A673 (cell line): ENCODE measurements at regions not wholly inside any gene's neighbourhood (a gene's known extent, or its start where the extent isn't known, plus 50 kb on each side); places are given as distances from the start of the nearest gene placed in this dataset.

ENCODE experiments used
- BruUV-seq: library from RNA; stranded (reverse); fragments of 400-500 nt; replicated peaks from 2 replicates; lab custom pipeline; 2021; lab: Mats Ljungman, UMichigan
- CTCF ChIA-PET: fragments of 300-600 bp; sonication (Branson Sonifier 250); formaldehyde crosslinking; loops from one replicate; lab custom pipeline; 2022; ENCODE audit warnings: antibody characterized with exemption; lab: Charles Lee
- POLR2A ChIA-PET: fragments of 300-600 bp; sonication (Branson Sonifier 250); formaldehyde crosslinking; loops from one replicate; lab custom pipeline; 2022; ENCODE audit warnings: antibody characterized with exemption; ENCODE audit not compliant: low non-redundant PET; lab: Charles Lee
- DNase-seq: peaks from one replicate; pipeline ENCODE4 v3.0.0-alpha.2; 2015; ENCODE audit warnings: low spot score
- H3K27ac ChIP-seq: fragments of 200-600 bp; sonication (generic); 2 replicates; pipeline ENCODE4 v1.5.1; 2016; ENCODE audit warnings: mixed run types, low read depth, mild to moderate bottlenecking, mixed read lengths, antibody characterized with exemption, low read length; ENCODE audit not compliant: poor library complexity, severe bottlenecking
- H3K27me3 ChIP-seq: fragments of 200-600 bp; sonication (generic); replicated peaks from 2 replicates; pipeline ENCODE4 v1.6.1; 2017; ENCODE audit warnings: mixed run types, low read depth, mild to moderate bottlenecking, mixed read lengths, antibody characterized with exemption, low read length; ENCODE audit not compliant: insufficient read depth, poor library complexity
- H3K36me3 ChIP-seq: fragments of 200-600 bp; sonication (generic); 2 replicates; pipeline ENCODE4 v1.6.1; 2016; ENCODE audit warnings: mixed run types, mild to moderate bottlenecking, mixed read lengths, antibody characterized with exemption, low read length; ENCODE audit not compliant: insufficient read depth, poor library complexity, severe bottlenecking
- H3K4me1 ChIP-seq: fragments of 200-600 bp; sonication (generic); 2 replicates; pipeline ENCODE4 v1.6.1; 2017; ENCODE audit warnings: mixed run types, mild to moderate bottlenecking, mixed read lengths, antibody characterized with exemption, low read length; ENCODE audit not compliant: insufficient read depth, poor library complexity, severe bottlenecking
- H3K4me3 ChIP-seq: fragments of 200-600 bp; sonication (generic); 2 replicates; pipeline ENCODE4 v1.5.1; 2016; ENCODE audit warnings: low read depth, mixed run types, mild to moderate bottlenecking, mixed read lengths, low read length; ENCODE audit not compliant: poor library complexity, severe bottlenecking
- H3K9me3 ChIP-seq: fragments of 200-600 bp; sonication (generic); 2 replicates; pipeline ENCODE4 v1.6.1; 2016; ENCODE audit warnings: mixed run types, low read depth, mild to moderate bottlenecking, mixed read lengths, antibody characterized with exemption, low read length; ENCODE audit not compliant: poor library complexity, severe bottlenecking
- EZH2 ChIP-seq: fragments of 200-600 bp; sonication (generic); IDR thresholded peaks from 2 replicates; pipeline ENCODE4 v1.6.1; 2017; ENCODE audit warnings: borderline replicate concordance, low read depth, mild to moderate bottlenecking, mixed read lengths, antibody characterized with exemption, low read length; ENCODE audit not compliant: poor library complexity, severe bottlenecking
- intact Hi-C: fragments of 100-400 bp; cut with micrococcal nuclease; formaldehyde crosslinking; loops from one replicate; pipeline ENCODE4 v1.10.0; 2022; ENCODE audit not compliant: unreplicated experiment
- TF ChIP-seq, protein P1 (sequence below): fragments of 300-800, 200-600 bp; sonication (generic); conservative IDR thresholded peaks from 2 replicates; pipeline ENCODE4 v1.5.1; 2017; ENCODE audit warnings: low read depth, mild to moderate bottlenecking, antibody characterized with exemption, low read length, moderate library complexity, mixed read lengths

GRCh38 chr2:2808551-2809058 is 477.5 kb upstream of the MYT1L start:
- DNase-seq, result no peak
- CTCF ChIA-PET, result no interaction called here
- Histone ChIP-seq H3K36me3 (no peaks in the 10 kb centered on the region), H3K27ac (no peak overlapping the region), H3K27me3 (no peaks in the 10 kb centered on the region), H3K4me1 (no peaks in the 10 kb centered on the region), H3K4me3 (no peak overlapping the region), H3K9me3 (no peaks in the 10 kb centered on the region)
- intact Hi-C loops, result no loop called here
- no peak for TF ChIP-seq EZH2
- no TSS peak for BruUV-seq
- POLR2A ChIA-PET, result no interaction called here

DNA sequence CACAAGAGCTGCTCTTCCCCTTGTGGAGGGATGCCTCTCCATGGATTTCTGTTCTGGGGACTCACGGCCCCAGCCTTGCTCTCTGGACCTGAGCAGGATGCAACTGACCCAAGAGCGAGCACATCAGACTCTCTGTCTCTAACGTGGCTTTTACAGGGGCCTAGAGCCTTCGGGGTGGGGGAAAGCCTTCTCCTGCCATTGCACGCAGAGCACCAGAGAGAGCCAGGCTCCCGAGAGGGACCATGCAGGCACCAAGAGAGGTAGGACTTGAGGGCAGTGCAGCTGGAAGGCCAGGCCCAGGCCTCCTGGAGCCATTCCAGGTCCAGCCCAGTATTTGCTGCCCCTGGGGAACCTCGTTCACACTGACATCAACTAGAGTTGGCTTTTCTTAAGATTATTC is 475.6 kb upstream of the MYT1L start:
- CTCF ChIA-PET, result no interaction called here
- no peak overlapping the region for H3K4me3 ChIP-seq
- no peaks in the 10 kb centered on the region for H3K4me1 ChIP-seq
- H3K9me3 ChIP-seq, result no peaks in the 10 kb centered on the region
- POLR2A ChIA-PET, result no interaction called here
- H3K27me3 ChIP-seq, result no peaks in the 10 kb centered on the region
- no peak for TF ChIP-seq EZH2
- TF ChIP-seq, protein P1, sequence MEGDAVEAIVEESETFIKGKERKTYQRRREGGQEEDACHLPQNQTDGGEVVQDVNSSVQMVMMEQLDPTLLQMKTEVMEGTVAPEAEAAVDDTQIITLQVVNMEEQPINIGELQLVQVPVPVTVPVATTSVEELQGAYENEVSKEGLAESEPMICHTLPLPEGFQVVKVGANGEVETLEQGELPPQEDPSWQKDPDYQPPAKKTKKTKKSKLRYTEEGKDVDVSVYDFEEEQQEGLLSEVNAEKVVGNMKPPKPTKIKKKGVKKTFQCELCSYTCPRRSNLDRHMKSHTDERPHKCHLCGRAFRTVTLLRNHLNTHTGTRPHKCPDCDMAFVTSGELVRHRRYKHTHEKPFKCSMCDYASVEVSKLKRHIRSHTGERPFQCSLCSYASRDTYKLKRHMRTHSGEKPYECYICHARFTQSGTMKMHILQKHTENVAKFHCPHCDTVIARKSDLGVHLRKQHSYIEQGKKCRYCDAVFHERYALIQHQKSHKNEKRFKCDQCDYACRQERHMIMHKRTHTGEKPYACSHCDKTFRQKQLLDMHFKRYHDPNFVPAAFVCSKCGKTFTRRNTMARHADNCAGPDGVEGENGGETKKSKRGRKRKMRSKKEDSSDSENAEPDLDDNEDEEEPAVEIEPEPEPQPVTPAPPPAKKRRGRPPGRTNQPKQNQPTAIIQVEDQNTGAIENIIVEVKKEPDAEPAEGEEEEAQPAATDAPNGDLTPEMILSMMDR, result no peak
- intact Hi-C loops, result no loop called here
- no peaks in the 10 kb centered on the region for H3K36me3 ChIP-seq
- H3K27ac ChIP-seq, result no peak overlapping the region
- DNase-seq, result no peak
- no TSS peak for BruUV-seq

- ChIA-PET CTCF (no interaction called here), POLR2A (no interaction called here)
- Histone ChIP-seq H3K4me1 (no peaks in the 10 kb centered on the region), H3K27me3 (no peaks in the 10 kb centered on the region), H3K36me3 (no peaks in the 10 kb centered on the region), H3K9me3 (no peaks in the 10 kb centered on the region), H3K27ac (no peak overlapping the region), H3K4me3 (no peak overlapping the region)
- no peak for TF ChIP-seq EZH2
- TF ChIP-seq, protein P1, result no peak
- intact Hi-C loops, result no loop called here
- no peak for DNase-seq
- no TSS peak for BruUV-seq
These were observed 474.2 kb upstream of the MYT1L start for GRCh38 chr2:2805263-2805662.

GRCh38 chr2:2804528-2804927 is 473.5 kb upstream of the MYT1L start:
- DNase-seq, result no peak
- Histone ChIP-seq H3K4me3 (no peak overlapping the region), H3K4me1 (no peaks in the 10 kb centered on the region), H3K9me3 (no peaks in the 10 kb centered on the region), H3K27ac (no peak overlapping the region), H3K36me3 (no peaks in the 10 kb centered on the region), H3K27me3 (no peaks in the 10 kb centered on the region)
- POLR2A ChIA-PET, result interaction anchor here (0.6 kb wide), 1 partner anchor 233 kb away, joined by 3 read pairs; no protein-coding TSS in a partner anchor
- CTCF ChIA-PET, result no interaction called here
- TF ChIP-seq, protein P1, result no peak
- no peak for TF ChIP-seq EZH2
- BruUV-seq, result no TSS peak
- intact Hi-C loops, result no loop called here
